ENCODE measurements at regions not wholly inside any gene's neighbourhood (a gene's known extent, or its start where the extent isn't known, plus 50 kb on each side); places are given as distances from the start of the nearest gene placed in this dataset.
"Not testable (repeated sequence)": the region's sequence is repeated elsewhere in the genome, so short reads cannot be mapped to it uniquely, and the experiment has no call there.

DNA sequence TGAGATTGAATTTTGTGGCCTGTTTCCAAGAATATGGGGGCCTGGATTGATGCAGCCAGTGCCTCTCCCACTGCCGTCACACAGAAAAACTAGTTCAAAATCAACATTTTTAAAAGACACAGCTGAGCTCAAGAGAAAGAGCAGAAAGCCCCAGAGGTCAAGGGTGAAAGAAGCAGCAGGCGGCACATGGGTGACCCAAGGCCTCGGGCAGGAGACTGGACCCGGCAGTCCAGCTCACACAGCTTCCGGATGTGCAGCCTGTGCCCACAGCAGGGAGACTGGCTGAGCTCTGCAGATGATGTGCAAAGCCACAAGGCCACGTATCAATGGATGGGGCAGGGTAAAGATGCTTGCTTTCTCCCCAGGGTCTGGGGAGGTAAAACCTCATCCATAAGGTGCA lies 50.4 kb upstream of the RNF32 start:
- CTCF ChIA-PET, result no interaction called here
- H3K4me3 Mint-ChIP-seq, result no peak overlapping the region

DNA sequence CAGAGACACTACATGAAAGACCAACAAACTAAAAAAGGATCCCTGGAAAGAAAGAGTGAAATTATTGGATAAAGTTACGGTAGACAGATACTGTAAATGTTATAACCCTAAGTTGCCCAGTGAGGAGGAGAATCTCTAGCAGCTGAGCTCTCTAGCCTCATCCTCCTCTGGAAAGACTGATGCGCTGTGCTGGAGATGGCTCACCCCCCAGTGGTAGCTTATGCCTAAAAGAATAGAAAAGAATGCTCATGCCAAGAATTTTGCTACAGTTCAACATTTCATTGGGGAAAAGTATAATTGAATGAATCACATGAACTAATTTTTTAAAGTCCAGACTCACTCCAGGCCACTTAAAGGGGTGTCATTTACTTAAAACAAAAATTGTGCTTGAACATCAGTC lies 50.8 kb upstream of the RNF32 start:
- DNase-seq, result no peak
- H3K9me3 Mint-ChIP-seq, result peaks cover 1% of the 10 kb centered on the region

More for the DNA sequence above, 50.4 kb upstream of the RNF32 start:
- no peak for DNase-seq
- peaks cover 1% of the 10 kb centered on the region for H3K9me3 Mint-ChIP-seq
- peaks cover 7% of the 10 kb centered on the region for H3K27me3 Mint-ChIP-seq
- H3K36me3 Mint-ChIP-seq, result no peaks in the 10 kb centered on the region
- H3K4me1 Mint-ChIP-seq, result no peaks in the 10 kb centered on the region
- H3K27ac Mint-ChIP-seq, result no peak overlapping the region

DNA sequence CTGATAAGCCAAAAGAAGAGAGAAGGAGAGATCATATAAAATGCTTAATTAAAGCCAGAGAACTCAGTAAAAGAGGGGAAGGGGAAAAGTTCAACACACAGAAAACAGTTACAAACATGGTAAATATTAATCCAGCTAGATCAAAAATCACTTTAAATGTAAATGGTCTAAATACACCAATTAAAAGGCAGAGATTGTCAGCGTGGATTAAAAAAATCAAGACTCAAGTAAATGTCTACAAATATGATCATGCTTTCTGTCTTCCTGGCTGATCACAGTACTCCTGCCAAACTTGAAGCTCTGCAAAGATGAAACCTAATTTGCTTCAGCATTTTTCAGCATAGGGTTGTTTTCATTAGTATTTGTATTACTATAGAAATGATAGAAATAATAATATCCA lies 54.6 kb upstream of the RNF32 start:
- H3K27ac Mint-ChIP-seq, result no peak overlapping the region
- peaks cover 1% of the 10 kb centered on the region for H3K9me3 Mint-ChIP-seq
- CTCF ChIA-PET, result no interaction called here
- no peaks in the 10 kb centered on the region for H3K36me3 Mint-ChIP-seq
- peaks cover 8% of the 10 kb centered on the region for H3K27me3 Mint-ChIP-seq
- no peak overlapping the region for H3K4me3 Mint-ChIP-seq
- no peak for DNase-seq
- H3K4me1 Mint-ChIP-seq, result no peaks in the 10 kb centered on the region

More for the DNA sequence above, 50.8 kb upstream of the RNF32 start:
- Mint-ChIP-seq H3K27me3 (peaks cover 7% of the 10 kb centered on the region), H3K4me1 (no peaks in the 10 kb centered on the region), H3K27ac (no peak overlapping the region), H3K36me3 (no peaks in the 10 kb centered on the region), H3K4me3 (no peak overlapping the region)
- CTCF ChIA-PET, result no interaction called here

DNA sequence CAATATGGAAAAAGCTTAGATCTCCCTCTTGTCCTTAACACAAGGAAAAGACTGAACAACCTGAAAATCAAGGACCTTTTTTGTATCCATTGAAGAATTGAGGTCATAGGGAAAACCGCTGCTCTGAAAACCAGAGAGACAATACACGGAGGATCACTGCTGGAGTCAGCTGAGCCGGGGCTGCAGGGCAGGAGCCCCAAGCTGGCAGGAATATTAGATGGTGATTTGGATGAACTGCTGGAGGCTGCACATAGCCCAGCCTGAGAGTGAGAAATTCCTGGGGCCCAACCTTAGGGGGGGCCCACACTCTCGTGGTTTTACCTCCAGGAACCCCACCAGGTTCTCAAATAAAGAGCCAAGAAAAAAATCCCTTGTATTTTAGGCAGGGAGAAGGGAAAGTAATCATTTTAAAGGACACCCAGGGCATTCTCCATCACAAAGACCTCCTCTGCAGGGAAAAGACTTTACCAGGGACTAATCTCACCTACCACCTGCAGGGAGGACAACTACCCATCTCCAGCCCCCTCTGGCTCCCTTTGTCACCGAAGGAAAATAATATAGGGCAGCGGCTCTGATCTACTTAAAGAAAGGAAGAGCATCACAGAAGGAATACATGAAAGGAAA lies 55.4 kb upstream of the RNF32 start:
- H3K9me3 Mint-ChIP-seq, result peaks cover 1% of the 10 kb centered on the region
- H3K27ac Mint-ChIP-seq, result no peak overlapping the region
- no peak overlapping the region for H3K4me3 Mint-ChIP-seq
- H3K4me1 Mint-ChIP-seq, result no peaks in the 10 kb centered on the region
- H3K27me3 Mint-ChIP-seq, result peaks cover 9% of the 10 kb centered on the region
- CTCF ChIA-PET, result no interaction called here
- no peaks in the 10 kb centered on the region for H3K36me3 Mint-ChIP-seq
- no peak for DNase-seq

DNA sequence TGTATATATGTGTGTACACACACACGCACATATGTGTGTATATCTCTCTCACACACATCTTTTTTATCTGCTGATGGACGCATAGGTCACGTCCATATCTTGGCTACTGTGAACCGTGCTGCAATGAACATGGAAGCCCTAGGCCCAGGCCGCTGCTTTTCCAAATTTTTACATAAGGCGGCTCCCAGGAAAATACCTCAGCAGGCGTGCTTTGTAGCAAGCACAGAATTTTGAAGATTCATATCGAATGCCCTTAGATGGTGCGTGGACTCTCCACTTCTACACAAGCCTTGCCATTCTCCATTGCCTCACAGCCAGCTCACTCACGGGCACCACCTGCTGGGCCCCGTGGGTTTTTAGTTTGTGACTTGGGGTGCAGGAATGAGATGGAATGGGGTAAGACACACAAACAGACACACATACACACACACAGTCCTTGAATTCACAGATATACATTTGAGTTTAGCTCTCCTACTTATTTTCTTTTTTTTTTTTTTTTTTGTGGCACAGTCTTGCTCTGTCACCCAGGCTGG lies 57.9 kb upstream of the RNF32 start:
- no peak for DNase-seq
- Mint-ChIP-seq H3K27me3 (peaks cover 16% of the 10 kb centered on the region), H3K36me3 (no peaks in the 10 kb centered on the region), H3K4me1 (no peaks in the 10 kb centered on the region), H3K4me3 (no peak overlapping the region), H3K27ac (no peak overlapping the region), H3K9me3 (peaks cover 1% of the 10 kb centered on the region)
- CTCF ChIA-PET, result no interaction called here

DNA sequence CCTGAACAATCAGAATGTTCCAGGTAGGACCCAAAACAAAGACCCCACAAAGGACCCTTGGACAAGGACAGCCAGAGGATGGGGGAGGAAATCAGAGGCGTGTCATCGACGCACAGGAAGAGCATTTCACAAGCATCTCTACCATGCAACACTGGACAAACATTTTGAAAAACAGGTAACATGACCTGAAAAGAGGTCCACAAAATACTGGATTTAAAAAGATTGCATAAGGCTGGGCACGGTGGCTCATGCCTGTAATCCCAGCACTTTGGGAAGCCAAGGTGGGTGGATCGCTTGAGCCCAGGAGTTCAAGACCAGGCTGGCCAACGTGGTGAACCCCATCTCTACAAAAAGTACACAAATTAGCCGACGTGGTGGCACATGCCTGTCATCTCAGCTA lies 60.5 kb upstream of the RNF32 start:
- no peaks in the 10 kb centered on the region for H3K9me3 Mint-ChIP-seq
- no peak overlapping the region for H3K27ac Mint-ChIP-seq
- H3K4me3 Mint-ChIP-seq, result no peak overlapping the region
- CTCF ChIA-PET, result no interaction called here
- no peaks in the 10 kb centered on the region for H3K4me1 Mint-ChIP-seq
- DNase-seq, result no peak
- peaks cover 16% of the 10 kb centered on the region for H3K27me3 Mint-ChIP-seq
- no peaks in the 10 kb centered on the region for H3K36me3 Mint-ChIP-seq

DNA sequence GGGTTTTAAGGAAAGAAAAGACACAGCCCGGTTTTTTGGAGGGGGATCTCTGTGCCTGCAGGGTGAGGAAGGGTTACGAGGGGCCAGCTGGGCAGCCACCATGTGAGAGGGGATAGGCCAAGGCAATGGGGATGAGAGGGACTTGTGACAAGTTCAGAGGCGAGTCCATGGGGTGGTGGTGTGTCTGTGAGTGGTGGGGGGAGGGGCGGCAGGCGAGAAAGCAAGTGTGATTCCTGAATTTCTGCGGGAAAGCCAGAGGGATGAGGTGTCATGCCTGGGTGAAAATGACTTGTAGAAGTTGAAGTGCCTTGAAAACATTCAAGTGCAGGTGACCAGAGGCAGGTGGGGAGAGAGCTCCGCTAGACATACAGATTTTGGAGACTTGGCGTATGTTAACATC lies 61.0 kb upstream of the RNF32 start:
- Mint-ChIP-seq H3K9me3 (no peaks in the 10 kb centered on the region), H3K4me1 (no peaks in the 10 kb centered on the region), H3K27me3 (peaks cover 14% of the 10 kb centered on the region), H3K4me3 (no peak overlapping the region), H3K27ac (no peak overlapping the region), H3K36me3 (no peaks in the 10 kb centered on the region)
- CTCF ChIA-PET, result no interaction called here
- no peak for DNase-seq

DNA sequence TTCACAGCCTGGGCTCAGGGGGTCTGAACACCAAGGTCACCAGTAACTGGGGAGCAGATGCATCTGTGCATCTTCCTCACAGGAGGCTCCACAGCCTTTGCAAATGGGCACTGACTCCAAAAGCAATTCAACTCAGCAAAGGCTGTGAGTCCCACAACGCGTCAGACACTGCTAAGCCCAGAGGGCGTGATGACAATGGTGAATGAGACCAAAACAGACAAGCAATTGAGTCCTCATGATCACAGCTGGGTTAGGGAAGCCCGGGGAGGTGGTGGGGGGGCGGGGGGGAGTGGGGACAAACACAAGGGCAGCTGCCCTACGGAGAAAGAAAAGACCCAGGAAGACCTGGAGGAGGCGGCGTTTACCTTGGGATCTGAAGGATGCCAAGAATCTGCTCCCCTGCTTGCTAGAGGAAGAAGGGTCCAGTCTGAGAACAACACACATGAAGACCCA lies 61.6 kb upstream of the RNF32 start:
- no peak for DNase-seq
- no peaks in the 10 kb centered on the region for H3K9me3 Mint-ChIP-seq
- H3K4me1 Mint-ChIP-seq, result no peaks in the 10 kb centered on the region
- CTCF ChIA-PET, result no interaction called here
- no peaks in the 10 kb centered on the region for H3K36me3 Mint-ChIP-seq
- H3K27me3 Mint-ChIP-seq, result peaks cover 14% of the 10 kb centered on the region
- H3K27ac Mint-ChIP-seq, result no peak overlapping the region
- no peak overlapping the region for H3K4me3 Mint-ChIP-seq

DNA sequence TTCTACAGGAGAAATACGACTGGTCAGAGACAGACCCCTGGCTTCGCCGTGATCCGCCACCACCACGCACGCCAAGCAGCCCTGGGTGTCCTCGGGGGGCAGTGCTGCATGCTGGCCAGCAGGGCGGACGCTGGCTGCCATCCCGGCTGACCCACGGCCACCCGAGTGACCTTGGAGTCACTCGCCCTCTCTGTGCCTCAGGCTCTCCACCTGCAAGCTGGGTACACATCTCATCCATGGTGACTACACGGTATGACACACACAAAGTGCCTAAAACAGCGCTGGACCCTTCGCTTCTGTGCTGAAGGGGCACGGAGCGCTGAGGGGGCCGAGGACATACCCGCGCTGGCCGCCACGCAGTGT lies 62.0 kb upstream of the RNF32 start:
- Mint-ChIP-seq H3K4me3 (no peak overlapping the region), H3K27ac (no peak overlapping the region), H3K36me3 (no peaks in the 10 kb centered on the region), H3K4me1 (no peaks in the 10 kb centered on the region), H3K27me3 (peaks cover 14% of the 10 kb centered on the region), H3K9me3 (no peaks in the 10 kb centered on the region)
- no peak for DNase-seq
- CTCF ChIA-PET, result no interaction called here

DNA sequence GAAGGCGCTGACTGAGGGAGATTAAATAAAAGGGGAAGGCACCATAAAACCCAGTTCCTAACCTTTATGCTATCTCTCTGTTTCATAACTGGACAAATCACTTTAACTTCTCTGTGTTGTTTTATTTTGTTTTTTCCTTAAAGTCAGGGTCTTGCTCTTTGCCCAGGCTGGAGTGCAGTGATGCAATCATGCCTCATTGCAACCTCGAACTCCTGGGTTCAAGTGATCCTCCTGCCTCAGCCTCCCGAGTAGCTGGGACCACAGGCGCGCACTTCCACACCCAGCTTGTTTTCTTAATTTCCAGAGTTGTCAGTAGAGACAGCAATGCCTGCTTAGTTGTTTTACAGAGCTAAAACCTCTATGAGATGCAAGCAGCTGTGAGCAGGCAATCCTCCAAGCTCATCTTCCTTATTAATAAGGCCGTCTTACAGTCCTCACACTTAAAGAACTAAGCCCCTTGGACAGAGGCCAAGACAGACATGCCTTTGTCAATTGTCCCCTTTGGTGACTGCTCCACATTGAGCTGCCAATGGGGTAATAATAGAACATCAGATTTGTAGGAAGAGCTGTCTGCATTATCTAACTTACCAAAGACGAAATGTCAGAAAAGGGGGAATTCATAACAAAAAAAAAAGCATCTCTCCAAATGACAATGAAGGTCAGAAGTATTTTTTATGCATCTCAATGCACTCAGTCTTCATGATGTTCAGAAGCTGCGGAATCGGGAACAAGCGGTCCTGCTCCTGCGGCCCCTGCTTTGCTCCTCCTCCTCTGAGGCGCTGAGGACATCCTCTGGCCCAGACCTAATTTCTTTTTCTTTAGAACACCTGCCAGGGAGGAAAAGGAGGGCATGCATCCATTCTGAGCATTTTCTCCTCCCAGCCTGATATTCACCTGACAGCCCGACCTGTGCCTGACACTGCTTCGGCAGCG lies 62.7 kb upstream of the RNF32 start:
- H3K4me3 Mint-ChIP-seq, result no peak overlapping the region

DNA sequence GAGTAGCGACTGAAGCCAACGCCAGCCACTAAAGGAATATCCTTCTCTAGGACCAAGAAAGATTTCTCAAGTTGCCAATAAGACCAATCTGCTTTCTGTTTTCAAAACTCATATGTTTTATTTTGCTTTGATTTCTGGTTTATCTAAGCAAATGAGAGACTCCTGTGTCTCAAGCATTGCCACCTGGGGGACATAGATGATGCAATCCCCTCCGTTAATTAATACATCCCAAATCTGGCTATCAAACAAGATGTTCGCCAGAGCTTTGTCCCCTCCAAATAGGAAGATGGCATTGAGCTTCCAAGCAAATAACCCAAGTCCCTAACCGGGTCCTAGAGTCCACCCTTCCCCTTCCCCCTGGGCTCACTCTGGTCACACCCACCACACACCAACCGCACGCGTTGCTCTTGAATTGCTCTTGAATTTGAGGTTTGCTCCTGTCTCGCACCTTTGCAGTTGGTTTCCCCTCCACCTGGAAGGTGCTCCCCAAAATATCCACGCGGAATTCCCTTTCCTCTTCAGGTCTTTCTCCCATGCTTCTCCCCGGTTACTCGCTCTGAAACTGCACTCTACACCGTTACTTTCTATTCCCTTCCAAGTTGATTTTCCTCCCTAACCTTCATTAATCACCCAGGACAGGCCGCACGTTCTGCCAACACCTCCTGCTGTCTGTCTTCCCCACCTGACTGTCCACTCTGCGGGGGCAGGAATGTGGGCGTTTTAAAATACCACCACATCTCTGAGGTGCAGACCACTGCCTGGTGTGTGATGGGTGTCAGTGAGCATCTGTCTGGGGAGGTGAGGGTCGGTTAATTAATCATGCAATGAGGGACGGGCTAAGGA lies 64.1 kb upstream of the RNF32 start:
- DNase-seq, result no peak
- no peaks in the 10 kb centered on the region for H3K9me3 Mint-ChIP-seq
- H3K27ac Mint-ChIP-seq, result no peak overlapping the region
- H3K27me3 Mint-ChIP-seq, result peaks cover 22% of the 10 kb centered on the region
- no peak overlapping the region for H3K4me3 Mint-ChIP-seq
- H3K4me1 Mint-ChIP-seq, result no peaks in the 10 kb centered on the region
- no peaks in the 10 kb centered on the region for H3K36me3 Mint-ChIP-seq
- CTCF ChIA-PET, result no interaction called here

More for the DNA sequence above, 62.7 kb upstream of the RNF32 start:
- H3K36me3 Mint-ChIP-seq, result no peaks in the 10 kb centered on the region
- no peak overlapping the region for H3K27ac Mint-ChIP-seq
- peaks cover 19% of the 10 kb centered on the region for H3K27me3 Mint-ChIP-seq
- no peak for DNase-seq
- CTCF ChIA-PET, result no interaction called here
- no peaks in the 10 kb centered on the region for H3K9me3 Mint-ChIP-seq
- no peaks in the 10 kb centered on the region for H3K4me1 Mint-ChIP-seq

DNA sequence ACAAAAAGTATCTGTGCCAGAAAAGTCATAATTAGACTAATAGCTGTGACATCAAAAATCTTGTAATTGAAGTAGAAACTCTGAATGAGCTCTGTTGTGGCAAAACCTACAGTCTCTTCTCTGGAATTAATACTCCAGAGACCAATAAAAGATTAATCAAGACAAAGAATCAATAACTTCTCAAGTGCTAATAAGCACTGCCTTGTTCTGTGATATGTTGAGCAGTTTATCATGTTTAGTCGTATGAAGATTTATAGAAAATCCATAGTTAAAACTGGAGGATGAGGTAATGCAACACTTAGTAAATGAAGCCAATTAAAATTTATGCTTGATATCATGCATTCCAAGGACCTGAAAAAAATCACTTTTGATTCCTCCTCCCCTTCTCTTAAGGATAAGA lies 72.3 kb upstream of the RNF32 start:
- no peaks in the 10 kb centered on the region for H3K4me1 Mint-ChIP-seq
- DNase-seq, result no peak
- peaks cover 11% of the 10 kb centered on the region for H3K27me3 Mint-ChIP-seq
- H3K36me3 Mint-ChIP-seq, result no peaks in the 10 kb centered on the region
- CTCF ChIA-PET, result interaction anchor here (1.0 kb wide), 1 partner anchor 251 kb away, joined by 3 read pairs; no protein-coding TSS in a partner anchor
- peaks cover 7% of the 10 kb centered on the region for H3K9me3 Mint-ChIP-seq
- H3K27ac Mint-ChIP-seq, result no peak overlapping the region
- H3K4me3 Mint-ChIP-seq, result no peak overlapping the region

DNA sequence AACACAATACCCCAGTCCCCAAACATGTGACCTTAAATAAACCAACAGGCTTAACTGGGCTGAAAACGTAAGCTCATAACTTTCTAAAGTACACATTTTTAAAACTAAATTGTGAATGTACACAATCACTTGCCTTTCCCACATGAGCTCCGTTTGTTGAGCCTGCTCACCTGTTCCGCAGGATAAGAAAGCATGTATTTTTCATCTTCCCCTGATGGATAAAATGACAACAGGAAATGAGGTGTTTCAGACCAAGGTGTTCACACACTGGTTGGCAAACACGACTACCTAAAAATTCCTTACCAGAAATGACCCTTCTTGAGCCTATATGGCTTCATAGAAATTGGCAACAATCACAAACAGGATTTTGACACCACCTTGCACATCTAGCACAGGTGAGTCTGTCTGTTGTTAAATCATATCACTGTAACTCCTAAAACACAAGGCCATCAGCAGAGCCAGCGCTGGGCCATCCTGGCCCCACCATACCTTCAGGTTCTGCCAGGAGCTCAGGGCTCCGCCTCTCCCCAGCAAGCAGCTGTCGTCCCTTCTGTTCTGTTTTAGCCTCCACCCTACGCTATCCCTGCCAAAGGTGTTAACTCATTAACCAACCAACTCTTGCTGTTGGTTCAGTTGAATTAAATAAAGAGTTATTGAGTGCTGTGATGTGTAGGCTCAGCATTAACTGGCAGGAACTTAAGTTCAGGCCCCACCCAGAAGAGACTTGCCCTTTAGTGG lies 73.6 kb upstream of the RNF32 start:
- Mint-ChIP-seq H3K27ac (no peak overlapping the region), H3K9me3 (peaks cover 7% of the 10 kb centered on the region), H3K27me3 (peaks cover 5% of the 10 kb centered on the region), H3K4me3 (no peak overlapping the region), H3K36me3 (no peaks in the 10 kb centered on the region), H3K4me1 (no peaks in the 10 kb centered on the region)
- CTCF ChIA-PET, result interaction anchor here (0.6 kb wide), 1 partner anchor 168 kb away, joined by 3 read pairs; no protein-coding TSS in a partner anchor
- DNase-seq, result no peak

DNA sequence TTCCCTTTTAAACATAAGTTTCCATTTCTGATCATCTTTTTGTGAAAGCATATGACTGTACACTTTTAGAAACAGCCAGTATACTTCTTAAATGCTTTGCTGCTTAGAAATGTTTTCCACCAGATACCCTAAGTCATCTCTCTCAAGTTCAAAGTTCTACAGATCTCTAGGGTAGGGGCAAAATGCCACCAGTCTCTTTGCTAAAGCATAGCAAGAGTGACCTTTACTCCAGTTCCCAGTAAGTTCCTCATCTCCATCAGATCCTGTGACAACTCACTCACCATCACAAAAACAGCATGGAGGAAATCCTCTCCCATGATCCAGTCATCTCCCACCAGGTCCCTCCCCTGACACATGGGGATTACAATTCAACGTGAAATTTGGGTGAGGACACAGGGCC lies 75.6 kb upstream of the RNF32 start:
- CTCF ChIA-PET, H3K4me1 Mint-ChIP-seq, H3K9me3 Mint-ChIP-seq, H3K36me3 Mint-ChIP-seq, DNase-seq, H3K27ac Mint-ChIP-seq, H3K4me3 Mint-ChIP-seq: not testable (repeated sequence)
- H3K27me3 Mint-ChIP-seq, result peaks cover 19% of the 10 kb centered on the region

All from activated naive CD4-positive, alpha-beta T cell treated with anti-CD3 and anti-CD28 coated beads, Interleukin-2, amount 10 ng/mL, durations not matched to agents 7 days and 5 days (primary cell).